ENCODE measurements at regions not wholly inside any gene's neighbourhood (a gene's known extent, or its start where the extent isn't known, plus 50 kb on each side); places are given as distances from the start of the nearest gene placed in this dataset.

DNA sequence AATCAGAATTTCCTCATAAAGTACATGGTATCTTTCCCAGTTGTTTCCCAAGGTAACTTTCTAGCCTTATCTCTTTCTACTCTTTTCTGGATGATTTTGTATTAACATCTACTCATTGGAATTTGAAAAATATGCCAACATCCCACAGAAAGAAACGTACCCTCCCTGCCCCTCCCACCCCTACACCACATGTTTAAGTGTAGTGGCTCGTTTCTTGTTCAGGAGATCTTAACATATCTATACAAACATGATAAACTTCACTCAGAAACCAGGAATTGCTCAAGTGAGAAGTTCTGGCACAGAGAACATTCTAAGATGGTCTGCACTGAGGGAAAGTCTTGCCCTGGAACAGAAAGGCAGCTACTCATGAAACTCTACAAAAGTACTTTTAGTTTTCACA is 404.7 kb downstream of the SOX2 start:
- Histone ChIP-seq H3K9me3 (ENCODE audit: low read depth) (no peaks in the 10 kb centered on the region), H3K4me3 (no peak overlapping the region), H3K4me1 (ENCODE audit: low read depth) (no peaks in the 10 kb centered on the region), H3K27ac (no peak overlapping the region), H3K36me3 (no peaks in the 10 kb centered on the region), H3K27me3 (no peaks in the 10 kb centered on the region)
- no peak for TF ChIP-seq CTCF (IDR thresholded peaks at IDR 0.05; ENCODE audit: low read depth, low read length)
- no peak for DNase-seq (ENCODE audit: low read depth in 1 of 2, low spot score in 1 of 2)

DNA sequence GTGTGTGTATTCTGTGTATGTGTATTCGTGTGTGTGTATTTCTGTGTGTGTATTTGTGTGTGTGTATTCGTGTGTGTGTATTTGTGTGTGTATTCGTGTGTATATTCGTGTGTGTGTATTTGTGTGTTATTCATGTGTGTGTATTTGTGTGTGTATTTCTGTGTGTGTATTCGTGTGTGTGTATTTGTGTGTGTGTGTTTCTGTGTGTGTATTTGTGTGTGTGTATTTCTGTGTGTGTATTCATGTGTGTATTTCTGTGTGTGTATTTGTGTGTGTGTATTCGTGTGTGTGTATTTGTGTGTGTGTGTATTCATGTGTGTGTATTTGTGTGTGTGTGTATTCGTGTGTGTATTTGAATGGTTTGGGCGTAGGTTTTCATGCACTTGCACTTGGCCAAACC is 405.4 kb downstream of the SOX2 start:
- Histone ChIP-seq H3K4me3 (no peak overlapping the region), H3K27me3 (no peaks in the 10 kb centered on the region), H3K36me3 (no peaks in the 10 kb centered on the region), H3K27ac (no peak overlapping the region), H3K9me3 (ENCODE audit: low read depth) (no peaks in the 10 kb centered on the region), H3K4me1 (ENCODE audit: low read depth) (no peaks in the 10 kb centered on the region)
- TF ChIP-seq CTCF (IDR thresholded peaks at IDR 0.05; ENCODE audit: low read depth, low read length), result no peak
- DNase-seq (ENCODE audit: low read depth in 1 of 2, low spot score in 1 of 2), result no peak

GRCh38 chr3:182117583-182117982 is 405.9 kb downstream of the SOX2 start:
- no peaks in the 10 kb centered on the region for H3K9me3 ChIP-seq (ENCODE audit: low read depth)
- H3K4me1 ChIP-seq (ENCODE audit: low read depth), result no peaks in the 10 kb centered on the region
- H3K27me3 ChIP-seq, result no peaks in the 10 kb centered on the region
- no peak for TF ChIP-seq CTCF (IDR thresholded peaks at IDR 0.05; ENCODE audit: low read depth, low read length)
- no peaks in the 10 kb centered on the region for H3K36me3 ChIP-seq
- no peak for DNase-seq (ENCODE audit: low read depth in 1 of 2, low spot score in 1 of 2)
- no peak overlapping the region for H3K27ac ChIP-seq
- H3K4me3 ChIP-seq, result no peak overlapping the region

- no peaks in the 10 kb centered on the region for H3K36me3 ChIP-seq
- no peaks in the 10 kb centered on the region for H3K27me3 ChIP-seq
- no peak for DNase-seq (ENCODE audit: low read depth in 1 of 2, low spot score in 1 of 2)
- H3K4me3 ChIP-seq, result no peak overlapping the region
- H3K27ac ChIP-seq, result no peak overlapping the region
- no peak for TF ChIP-seq CTCF (IDR thresholded peaks at IDR 0.05; ENCODE audit: low read depth, low read length)
- no peaks in the 10 kb centered on the region for H3K9me3 ChIP-seq (ENCODE audit: low read depth)
- no peaks in the 10 kb centered on the region for H3K4me1 ChIP-seq (ENCODE audit: low read depth)
These were observed 406.3 kb downstream of the SOX2 start for GRCh38 chr3:182118066-182118465.

- no peak for TF ChIP-seq CTCF (IDR thresholded peaks at IDR 0.05; ENCODE audit: low read depth, low read length)
- Histone ChIP-seq H3K36me3 (no peaks in the 10 kb centered on the region), H3K4me3 (no peak overlapping the region), H3K9me3 (ENCODE audit: low read depth) (no peaks in the 10 kb centered on the region), H3K4me1 (ENCODE audit: low read depth) (no peaks in the 10 kb centered on the region), H3K27me3 (no peaks in the 10 kb centered on the region), H3K27ac (no peak overlapping the region)
- DNase-seq (ENCODE audit: low read depth in 1 of 2, low spot score in 1 of 2), result no peak
These were observed 409.7 kb downstream of the SOX2 start for GRCh38 chr3:182121401-182121800.

GRCh38 chr3:182122779-182123178 is 411.1 kb downstream of the SOX2 start:
- DNase-seq (ENCODE audit: low read depth in 1 of 2, low spot score in 1 of 2), result no peak
- Histone ChIP-seq H3K4me3 (no peak overlapping the region), H3K4me1 (ENCODE audit: low read depth) (no peaks in the 10 kb centered on the region), H3K9me3 (ENCODE audit: low read depth) (no peaks in the 10 kb centered on the region), H3K27ac (no peak overlapping the region), H3K27me3 (no peaks in the 10 kb centered on the region), H3K36me3 (no peaks in the 10 kb centered on the region)
- no peak for TF ChIP-seq CTCF (IDR thresholded peaks at IDR 0.05; ENCODE audit: low read depth, low read length)
